GM12878 (cell line): ENCODE measurements at regions not wholly inside any gene's neighbourhood (a gene's known extent, or its start where the extent isn't known, plus 50 kb on each side); places are given as distances from the start of the nearest gene placed in this dataset.
A peak's percentile ranks its signal among the peaks of the same experiment; 100 is the strongest.

ENCODE experiments used
- ATAC-seq: fragments of 200-7000 bp; cut with Tn5 transposase; 3 replicates; pipeline ENCODE4 v1.9.1; 2020; ENCODE audit warnings: mild to moderate bottlenecking, moderate library complexity
- BruUV-seq: library from RNA; stranded (reverse); fragments of 400-500 nt; replicated peaks from 2 replicates; lab custom pipeline; 2021; lab: Mats Ljungman, UMichigan
- CTCF ChIA-PET: fragments of 300-600 bp; sonication (Branson Sonifier 250); formaldehyde crosslinking; extraction: SDS; loops from one replicate; lab custom pipeline; 2021; ENCODE audit warnings: inconsistent platforms; lab: Yijun Ruan, JAX
- POLR2A ChIA-PET: fragments of 350-600 bp; formaldehyde crosslinking; extraction: SDS; loops from one replicate; lab custom pipeline; 2021; ENCODE audit warnings: inconsistent platforms; lab: Charles Lee
- RAD21 ChIA-PET: fragments of 300-600 bp; sonication (Branson Sonifier 250); formaldehyde crosslinking; loops from one replicate; lab custom pipeline; 2023; ENCODE audit warnings: antibody characterized with exemption; ENCODE audit not compliant: unreplicated experiment; lab: Charles Lee
- SMC1A ChIA-PET: fragments of 300-600 bp; sonication (Branson Sonifier 250); formaldehyde crosslinking; loops from one replicate; lab custom pipeline; 2023; ENCODE audit not compliant: unreplicated experiment, uncharacterized antibody; lab: Charles Lee
- DNase-seq: peaks from one replicate; pipeline ENCODE4 v3.0.0-alpha.2; 2011; ENCODE audit warnings: low read depth, low spot score
- FAIRE-seq: peaks from 3 replicates; lab custom pipeline; 2011; peaks lifted over from hg19 to GRCh38; lab: Jason Lieb, UNC
- H2AFZ ChIP-seq: 2 replicates; pipeline ENCODE4 v1.6.0; 2011; ENCODE audit warnings: low read depth, low read length, control low read depth; ENCODE audit not compliant: control insufficient read depth
- H3K27ac ChIP-seq: 2 replicates; pipeline ENCODE4 v1.5.1; 2011; ENCODE audit warnings: control low read depth; ENCODE audit not compliant: control insufficient read depth, insufficient read depth
- H3K27me3 ChIP-seq, 2 experiments: replicated peaks in 1 of 2; 2 replicates each; pipeline versions ENCODE4 v1.6.0 to v1.6.1; 2011; ENCODE audit warnings: low read length in 1 of 2; ENCODE audit not compliant: control insufficient read depth in 2 of 2, insufficient read depth in 2 of 2
- H3K36me3 ChIP-seq, 2 experiments: 2 replicates each; pipeline ENCODE4 v1.5.1; 2011; ENCODE audit warnings: low read length in 1 of 2; ENCODE audit not compliant: control insufficient read depth in 2 of 2, insufficient read depth in 2 of 2
- H3K4me1 ChIP-seq: 2 replicates; pipeline ENCODE4 v1.6.1; 2011; ENCODE audit warnings: mild to moderate bottlenecking, low read length, moderate library complexity, mixed read lengths; ENCODE audit not compliant: control insufficient read depth, insufficient read depth
- H3K4me2 ChIP-seq: 2 replicates; pipeline ENCODE4 v1.6.0; 2011; ENCODE audit warnings: control low read depth; ENCODE audit not compliant: control insufficient read depth, insufficient read depth
- H3K4me3 ChIP-seq: fragments of 200-600 bp; sonication (generic); 2 replicates; pipeline ENCODE4 v1.5.1; 2016
- H3K79me2 ChIP-seq: 2 replicates; pipeline ENCODE4 v1.6.0; 2011; ENCODE audit warnings: low read length; ENCODE audit not compliant: control insufficient read depth, insufficient read depth
- H3K9ac ChIP-seq: 2 replicates; pipeline ENCODE4 v1.8.0; 2011; ENCODE audit warnings: low read length, control low read depth, mixed read lengths; ENCODE audit not compliant: control insufficient read depth, insufficient read depth
- H3K9me3 ChIP-seq: replicated peaks from 3 replicates; pipeline ENCODE4 v1.5.1; 2011; ENCODE audit warnings: mild to moderate bottlenecking, low read length; ENCODE audit not compliant: control insufficient read depth, insufficient read depth
- H4K20me1 ChIP-seq: 2 replicates; pipeline ENCODE4 v1.6.0; 2011; ENCODE audit not compliant: control insufficient read depth, insufficient read depth
- GATAD2B ChIP-seq: fragments of 450-650 bp; conservative IDR thresholded peaks from 2 replicates; pipeline ENCODE4 v1.6.1; 2017; ENCODE audit warnings: low read depth, mild to moderate bottlenecking, moderate library complexity
- JUNB ChIP-seq: IDR thresholded peaks from 2 replicates; pipeline ENCODE4 v1.6.1; 2016; ENCODE audit warnings: antibody characterized with exemption, mild to moderate bottlenecking
- NR2C2 ChIP-seq: IDR thresholded peaks from 2 replicates; pipeline ENCODE4 v1.6.1; 2011; ENCODE audit warnings: borderline replicate concordance, low read depth; ENCODE audit not compliant: control insufficient read depth, insufficient read length
- PAX8 ChIP-seq: fragments of 450-650 bp; IDR thresholded peaks from 2 replicates; pipeline ENCODE4 v1.6.1; 2017; ENCODE audit warnings: mild to moderate bottlenecking, moderate library complexity
- POU2F2 ChIP-seq: IDR thresholded peaks from 3 replicates; pipeline ENCODE4 v1.6.1; 2011; ENCODE audit warnings: low read depth, mild to moderate bottlenecking, low read length, borderline replicate concordance
- RELA ChIP-seq: fragments of 450-650 bp; IDR thresholded peaks from 2 replicates; pipeline ENCODE4 v1.8.0; 2014; ENCODE audit warnings: borderline replicate concordance; ENCODE audit not compliant: partially characterized antibody
- SIN3A ChIP-seq: IDR thresholded peaks from 2 replicates; pipeline ENCODE4 v1.6.1; 2012; ENCODE audit warnings: low read depth, low read length, improper control_type of control experiment
- SMC3 ChIP-seq: IDR thresholded peaks from 2 replicates; pipeline ENCODE4 v1.6.1; 2011; ENCODE audit warnings: low read length, improper control_type of control experiment, borderline replicate concordance
- ZNF274 ChIP-seq: IDR thresholded peaks from one replicate; pipeline ENCODE4 v1.8.0; 2011; ENCODE audit not compliant: insufficient read length, insufficient read depth
- WGBS: methylation state at CpG from one replicate; pipeline ENCODE4 v1.1.6; 2016; ENCODE audit warnings: low lambda C conversion rate; ENCODE audit not compliant: insufficient replicate concordance, insufficient coverage; ENCODE audit errors: missing lambda C conversion rate; 5-methylcytosine and 5-hydroxymethylcytosine counted together
- in situ Hi-C: fragments of 300-500 bp; cut with MboI; formaldehyde crosslinking; loops from 9 replicates; pipeline ENCODE4 v1.14.3; 2018; ENCODE audit warnings: mixed read lengths
- intact Hi-C: fragments of 100-400 bp; cut with micrococcal nuclease; formaldehyde crosslinking; loops from one replicate; pipeline ENCODE4 v1.14.2; 2022; ENCODE audit not compliant: unreplicated experiment
- TF ChIP-seq, protein P1 (sequence below): fragments of 450-650 bp; IDR thresholded peaks from 2 replicates; pipeline ENCODE4 v1.6.1; 2017; ENCODE audit warnings: mild to moderate bottlenecking, moderate library complexity
- TF ChIP-seq, protein P2 (sequence below): fragments of 450-650 bp; IDR thresholded peaks from 2 replicates; pipeline ENCODE4 v1.6.1; 2017; ENCODE audit warnings: mild to moderate bottlenecking, low read depth, inconsistent platforms; ENCODE audit not compliant: poor library complexity, severe bottlenecking

DNA sequence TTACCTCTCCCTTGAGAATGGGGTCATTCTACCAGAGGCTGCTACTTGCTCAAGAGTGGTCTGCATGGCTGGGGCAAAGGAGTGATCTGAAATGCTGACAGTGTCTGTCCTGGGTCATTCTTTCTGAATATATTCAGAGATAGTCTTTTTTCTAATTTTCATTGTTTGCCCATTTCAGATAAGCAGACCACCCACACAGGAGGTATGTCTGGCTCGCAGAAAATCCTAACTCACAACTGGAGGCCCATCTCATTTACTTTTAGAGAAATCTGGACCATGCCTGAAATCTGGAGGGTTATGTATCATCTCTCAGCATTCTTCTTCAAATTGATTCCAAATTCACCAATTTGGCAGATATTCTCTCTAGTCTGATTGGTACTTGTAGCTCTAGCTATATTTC is 227.6 kb downstream of the SEC61B start:
- in situ Hi-C loops, result no loop called here
- intact Hi-C loops, result no loop called here

DNA sequence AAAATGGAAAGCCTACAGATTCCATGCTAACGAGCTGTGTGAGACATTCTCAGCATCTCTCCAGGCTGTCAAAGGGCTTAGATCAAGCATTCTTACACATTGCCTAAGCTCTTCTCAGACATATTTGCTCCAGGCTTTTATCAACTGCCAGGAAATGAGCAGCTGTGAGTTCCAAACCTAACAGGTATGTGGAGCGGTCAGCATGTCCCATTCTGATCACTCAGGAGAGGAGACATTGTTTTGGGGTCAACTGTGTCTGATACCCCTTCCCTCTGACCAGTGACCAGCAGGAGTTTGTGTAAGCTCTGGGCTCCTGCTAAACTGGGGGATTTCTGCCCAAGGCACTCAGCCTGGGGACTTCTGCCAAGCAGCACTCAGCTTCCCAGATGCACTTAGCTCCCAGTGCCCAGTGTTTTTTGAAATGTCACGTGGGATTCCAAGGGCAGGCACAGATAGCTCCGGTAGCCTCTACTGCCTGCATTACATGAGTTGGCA is 229.1 kb downstream of the SEC61B start:
- no peak for ATAC-seq
- 13% methylated on average over 4 of the region's 4 CpGs for WGBS
- TF ChIP-seq PAX8 (no peak), RELA (no peak), POU2F2 (no peak), SMC3 (no peak), GATAD2B (no peak), JUNB (no peak), NR2C2 (no peak)
- TF ChIP-seq, protein P1, sequence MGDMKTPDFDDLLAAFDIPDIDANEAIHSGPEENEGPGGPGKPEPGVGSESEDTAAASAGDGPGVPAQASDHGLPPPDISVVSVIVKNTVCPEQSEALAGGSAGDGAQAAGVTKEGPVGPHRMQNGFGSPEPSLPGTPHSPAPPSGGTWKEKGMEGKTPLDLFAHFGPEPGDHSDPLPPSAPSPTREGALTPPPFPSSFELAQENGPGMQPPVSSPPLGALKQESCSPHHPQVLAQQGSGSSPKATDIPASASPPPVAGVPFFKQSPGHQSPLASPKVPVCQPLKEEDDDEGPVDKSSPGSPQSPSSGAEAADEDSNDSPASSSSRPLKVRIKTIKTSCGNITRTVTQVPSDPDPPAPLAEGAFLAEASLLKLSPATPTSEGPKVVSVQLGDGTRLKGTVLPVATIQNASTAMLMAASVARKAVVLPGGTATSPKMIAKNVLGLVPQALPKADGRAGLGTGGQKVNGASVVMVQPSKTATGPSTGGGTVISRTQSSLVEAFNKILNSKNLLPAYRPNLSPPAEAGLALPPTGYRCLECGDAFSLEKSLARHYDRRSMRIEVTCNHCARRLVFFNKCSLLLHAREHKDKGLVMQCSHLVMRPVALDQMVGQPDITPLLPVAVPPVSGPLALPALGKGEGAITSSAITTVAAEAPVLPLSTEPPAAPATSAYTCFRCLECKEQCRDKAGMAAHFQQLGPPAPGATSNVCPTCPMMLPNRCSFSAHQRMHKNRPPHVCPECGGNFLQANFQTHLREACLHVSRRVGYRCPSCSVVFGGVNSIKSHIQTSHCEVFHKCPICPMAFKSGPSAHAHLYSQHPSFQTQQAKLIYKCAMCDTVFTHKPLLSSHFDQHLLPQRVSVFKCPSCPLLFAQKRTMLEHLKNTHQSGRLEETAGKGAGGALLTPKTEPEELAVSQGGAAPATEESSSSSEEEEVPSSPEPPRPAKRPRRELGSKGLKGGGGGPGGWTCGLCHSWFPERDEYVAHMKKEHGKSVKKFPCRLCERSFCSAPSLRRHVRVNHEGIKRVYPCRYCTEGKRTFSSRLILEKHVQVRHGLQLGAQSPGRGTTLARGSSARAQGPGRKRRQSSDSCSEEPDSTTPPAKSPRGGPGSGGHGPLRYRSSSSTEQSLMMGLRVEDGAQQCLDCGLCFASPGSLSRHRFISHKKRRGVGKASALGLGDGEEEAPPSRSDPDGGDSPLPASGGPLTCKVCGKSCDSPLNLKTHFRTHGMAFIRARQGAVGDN, result no peak

More for the DNA sequence above, 227.6 kb downstream of the SEC61B start:
- no peak overlapping the region for H2AFZ ChIP-seq
- ATAC-seq (no peak), DNase-seq (no peak)
- no peak overlapping the region for H3K4me2 ChIP-seq
- no peaks in the 10 kb centered on the region for H3K9me3 ChIP-seq
- RAD21 ChIA-PET, result no interaction called here
- no peaks in the 10 kb centered on the region for H3K27me3 ChIP-seq
- no TSS peak for BruUV-seq
- TF ChIP-seq ZNF274, result no peak
- no peak for TF ChIP-seq SIN3A
- TF ChIP-seq, protein P2, sequence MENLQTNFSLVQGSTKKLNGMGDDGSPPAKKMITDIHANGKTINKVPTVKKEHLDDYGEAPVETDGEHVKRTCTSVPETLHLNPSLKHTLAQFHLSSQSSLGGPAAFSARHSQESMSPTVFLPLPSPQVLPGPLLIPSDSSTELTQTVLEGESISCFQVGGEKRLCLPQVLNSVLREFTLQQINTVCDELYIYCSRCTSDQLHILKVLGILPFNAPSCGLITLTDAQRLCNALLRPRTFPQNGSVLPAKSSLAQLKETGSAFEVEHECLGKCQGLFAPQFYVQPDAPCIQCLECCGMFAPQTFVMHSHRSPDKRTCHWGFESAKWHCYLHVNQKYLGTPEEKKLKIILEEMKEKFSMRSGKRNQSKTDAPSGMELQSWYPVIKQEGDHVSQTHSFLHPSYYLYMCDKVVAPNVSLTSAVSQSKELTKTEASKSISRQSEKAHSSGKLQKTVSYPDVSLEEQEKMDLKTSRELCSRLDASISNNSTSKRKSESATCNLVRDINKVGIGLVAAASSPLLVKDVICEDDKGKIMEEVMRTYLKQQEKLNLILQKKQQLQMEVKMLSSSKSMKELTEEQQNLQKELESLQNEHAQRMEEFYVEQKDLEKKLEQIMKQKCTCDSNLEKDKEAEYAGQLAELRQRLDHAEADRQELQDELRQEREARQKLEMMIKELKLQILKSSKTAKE, result no peak
- TF ChIP-seq, all 136 proteins: peak for 0
- no peaks in the 10 kb centered on the region for H3K4me1 ChIP-seq
- CTCF ChIA-PET, result interaction anchor here (1.2 kb wide), 1 partner anchor 265 kb away, joined by 3 read pairs; no protein-coding TSS in a partner anchor
- H3K9ac ChIP-seq, result no peak overlapping the region
- no peak for FAIRE-seq
- no peak overlapping the region for H3K4me3 ChIP-seq
- POLR2A ChIA-PET, result no interaction called here
- WGBS, result 52% methylated on average over 1 of the region's 1 CpG
- H3K79me2 ChIP-seq, result no peaks in the 10 kb centered on the region
- no peak overlapping the region for H3K27ac ChIP-seq
- H4K20me1 ChIP-seq, result no peaks in the 10 kb centered on the region
- no peaks in the 10 kb centered on the region for H3K36me3 ChIP-seq
- SMC1A ChIA-PET, result interaction anchor here (1.1 to 1.6 kb wide), 3 partner anchors 64 to 218 kb away, joined by 3 to 5 read pairs (median 3); no protein-coding TSS in a partner anchor

More for the DNA sequence above, 229.1 kb downstream of the SEC61B start:
- in situ Hi-C loops (no loop called here), intact Hi-C loops (no loop called here)
- H3K4me1 ChIP-seq, result no peaks in the 10 kb centered on the region
- no peak overlapping the region for H3K9ac ChIP-seq
- no peak overlapping the region for H2AFZ ChIP-seq
- H3K27me3 ChIP-seq, result no peaks in the 10 kb centered on the region
- FAIRE-seq (peak; percentile 65), DNase-seq (no peak)
- H3K4me2 ChIP-seq, result no peak overlapping the region
- no peaks in the 10 kb centered on the region for H4K20me1 ChIP-seq
- no peaks in the 10 kb centered on the region for H3K36me3 ChIP-seq
- no peaks in the 10 kb centered on the region for H3K9me3 ChIP-seq
- H3K4me3 ChIP-seq, result no peak overlapping the region
- ChIA-PET RAD21 (interaction anchor here (0.9 to 1.5 kb wide), 2 partner anchors 14 to 104 kb away, joined by 3 read pairs; no protein-coding TSS in a partner anchor), POLR2A (no interaction called here), CTCF (interaction anchor here (1.2 kb wide), 1 partner anchor 110 kb away, joined by 3 read pairs; no protein-coding TSS in a partner anchor), SMC1A (interaction anchor here (0.6 to 1.6 kb wide), 8 partner anchors 10 to 550 kb away, joined by 3 to 5 read pairs (median 3); no protein-coding TSS in a partner anchor)
- no peaks in the 10 kb centered on the region for H3K79me2 ChIP-seq
- BruUV-seq, result no TSS peak
- H3K27ac ChIP-seq, result no peak overlapping the region
